Neural progenitor cell (in vitro differentiated cells): ENCODE measurements at regions not wholly inside any gene's neighbourhood (a gene's known extent, or its start where the extent isn't known, plus 50 kb on each side); places are given as distances from the start of the nearest gene placed in this dataset.

Source experiments
- EZH2phosphoT487 ChIP-seq: fragments of 200-600 bp; sonication (generic); IDR thresholded peaks from 2 replicates; pipeline ENCODE4 v1.6.1; 2017; ENCODE audit warnings: antibody characterized with exemption
- TF ChIP-seq, protein P1 (sequence below): fragments of 200-600 bp; sonication (generic); IDR thresholded peaks from 2 replicates; pipeline ENCODE4 v1.5.1; 2017; ENCODE audit warnings: antibody characterized with exemption, mild to moderate bottlenecking

DNA sequence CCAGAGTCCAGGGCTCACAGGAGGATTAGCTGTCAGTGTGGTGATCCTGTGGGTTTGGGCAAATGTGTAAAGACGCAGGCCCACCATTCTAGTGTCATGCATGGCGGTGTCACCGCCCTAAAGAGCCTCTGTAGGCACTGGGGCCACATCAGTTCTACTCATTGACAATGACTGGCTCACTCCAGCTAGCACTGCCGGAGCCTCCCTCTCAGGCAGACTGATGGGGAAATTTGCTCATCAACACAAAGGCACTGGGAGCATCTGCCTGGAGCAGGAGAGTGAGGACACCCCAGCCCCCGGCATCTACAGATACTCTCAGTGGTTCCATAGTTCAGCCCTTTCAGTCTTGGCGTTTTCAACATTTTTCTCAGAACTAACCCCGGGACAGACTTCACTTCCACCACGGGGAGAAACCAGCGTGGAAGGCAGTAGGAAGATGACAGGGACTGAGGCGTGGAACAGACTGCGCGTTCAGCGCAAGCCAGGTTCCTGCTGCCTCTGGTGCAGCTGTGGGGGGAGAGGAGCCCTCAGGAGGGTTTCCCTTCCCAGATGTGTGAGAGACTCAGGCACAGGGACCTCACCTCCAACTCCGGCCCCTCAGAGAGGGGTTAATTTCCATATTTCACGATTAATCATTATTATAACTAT is 256.6 kb downstream of the RBFOX3 start:
- TF ChIP-seq, protein P1, sequence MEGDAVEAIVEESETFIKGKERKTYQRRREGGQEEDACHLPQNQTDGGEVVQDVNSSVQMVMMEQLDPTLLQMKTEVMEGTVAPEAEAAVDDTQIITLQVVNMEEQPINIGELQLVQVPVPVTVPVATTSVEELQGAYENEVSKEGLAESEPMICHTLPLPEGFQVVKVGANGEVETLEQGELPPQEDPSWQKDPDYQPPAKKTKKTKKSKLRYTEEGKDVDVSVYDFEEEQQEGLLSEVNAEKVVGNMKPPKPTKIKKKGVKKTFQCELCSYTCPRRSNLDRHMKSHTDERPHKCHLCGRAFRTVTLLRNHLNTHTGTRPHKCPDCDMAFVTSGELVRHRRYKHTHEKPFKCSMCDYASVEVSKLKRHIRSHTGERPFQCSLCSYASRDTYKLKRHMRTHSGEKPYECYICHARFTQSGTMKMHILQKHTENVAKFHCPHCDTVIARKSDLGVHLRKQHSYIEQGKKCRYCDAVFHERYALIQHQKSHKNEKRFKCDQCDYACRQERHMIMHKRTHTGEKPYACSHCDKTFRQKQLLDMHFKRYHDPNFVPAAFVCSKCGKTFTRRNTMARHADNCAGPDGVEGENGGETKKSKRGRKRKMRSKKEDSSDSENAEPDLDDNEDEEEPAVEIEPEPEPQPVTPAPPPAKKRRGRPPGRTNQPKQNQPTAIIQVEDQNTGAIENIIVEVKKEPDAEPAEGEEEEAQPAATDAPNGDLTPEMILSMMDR = no peak
- TF ChIP-seq EZH2phosphoT487 = no peak
